HFFc6 (cell line): ENCODE measurements at regions not wholly inside any gene's neighbourhood (a gene's known extent, or its start where the extent isn't known, plus 50 kb on each side); places are given as distances from the start of the nearest gene placed in this dataset.

Source experiments
- DNase-seq: peaks from one replicate; pipeline ENCODE4 v3.0.0-alpha.2; 2018
- H3K27ac Mint-ChIP-seq: 2 replicates; pipeline ENCODE4 v1.8.0; 2020; ENCODE audit warnings: mild to moderate bottlenecking, mixed read lengths
- H3K27me3 Mint-ChIP-seq: 2 replicates; pipeline ENCODE4 v1.8.0; 2021; ENCODE audit warnings: mild to moderate bottlenecking, moderate library complexity, mixed read lengths; ENCODE audit not compliant: insufficient read depth
- H3K36me3 Mint-ChIP-seq: 2 replicates; pipeline ENCODE4 v1.8.0; 2021; ENCODE audit warnings: low read depth, mixed read lengths
- H3K4me1 Mint-ChIP-seq: 2 replicates; pipeline ENCODE4 v1.8.0; 2020; ENCODE audit warnings: low read depth, mixed read lengths
- H3K4me3 Mint-ChIP-seq: 2 replicates; pipeline ENCODE4 v1.8.0; 2020; ENCODE audit warnings: mild to moderate bottlenecking, moderate library complexity, mixed read lengths
- H3K9me3 Mint-ChIP-seq: 2 replicates; pipeline ENCODE4 v1.8.0; 2020; ENCODE audit warnings: mild to moderate bottlenecking, mixed read lengths
- TF ChIP-seq, protein P1 (sequence below): fragments of 200-600 bp; sonication (generic); IDR thresholded peaks from 2 replicates; pipeline ENCODE4 v1.5.0; 2021; ENCODE audit warnings: antibody characterized with exemption, mild to moderate bottlenecking

DNA sequence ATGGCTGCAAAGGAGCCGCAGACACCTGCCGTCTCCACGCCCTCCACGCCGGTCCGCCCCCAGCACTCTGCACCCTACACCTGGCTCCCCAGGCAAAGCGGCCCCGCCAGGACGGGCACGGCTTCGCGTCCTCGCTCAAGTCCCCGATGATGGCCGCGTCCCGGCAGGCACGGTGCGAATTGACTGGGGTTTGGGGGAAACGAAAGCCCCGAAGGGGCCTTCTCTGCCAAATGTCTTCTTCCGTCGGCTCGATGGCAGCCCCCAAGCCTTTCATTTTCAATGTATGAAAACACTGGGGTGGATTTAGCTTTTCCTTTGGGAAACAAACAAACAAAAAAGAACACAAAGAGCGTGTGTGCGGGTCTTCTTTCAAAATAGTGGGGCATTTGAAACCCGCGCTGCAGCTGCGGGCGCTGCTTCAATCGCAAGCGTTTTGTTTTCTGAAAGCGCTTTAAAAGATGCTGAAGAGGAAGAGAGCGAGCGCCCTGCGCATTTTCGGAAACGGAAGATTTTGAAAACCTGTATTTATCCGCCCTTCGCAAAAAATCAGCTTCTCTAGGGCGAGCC, 160.0 kb downstream of the RMI1 start:
- Mint-ChIP-seq H3K4me3 (peak overlapping the region; percentile 66), H3K27me3 (peaks cover 13% of the 10 kb centered on the region), H3K4me1 (peaks cover 27% of the 10 kb centered on the region), H3K27ac (no peak overlapping the region), H3K36me3 (no peaks in the 10 kb centered on the region), H3K9me3 (no peaks in the 10 kb centered on the region)
- TF ChIP-seq, protein P1, sequence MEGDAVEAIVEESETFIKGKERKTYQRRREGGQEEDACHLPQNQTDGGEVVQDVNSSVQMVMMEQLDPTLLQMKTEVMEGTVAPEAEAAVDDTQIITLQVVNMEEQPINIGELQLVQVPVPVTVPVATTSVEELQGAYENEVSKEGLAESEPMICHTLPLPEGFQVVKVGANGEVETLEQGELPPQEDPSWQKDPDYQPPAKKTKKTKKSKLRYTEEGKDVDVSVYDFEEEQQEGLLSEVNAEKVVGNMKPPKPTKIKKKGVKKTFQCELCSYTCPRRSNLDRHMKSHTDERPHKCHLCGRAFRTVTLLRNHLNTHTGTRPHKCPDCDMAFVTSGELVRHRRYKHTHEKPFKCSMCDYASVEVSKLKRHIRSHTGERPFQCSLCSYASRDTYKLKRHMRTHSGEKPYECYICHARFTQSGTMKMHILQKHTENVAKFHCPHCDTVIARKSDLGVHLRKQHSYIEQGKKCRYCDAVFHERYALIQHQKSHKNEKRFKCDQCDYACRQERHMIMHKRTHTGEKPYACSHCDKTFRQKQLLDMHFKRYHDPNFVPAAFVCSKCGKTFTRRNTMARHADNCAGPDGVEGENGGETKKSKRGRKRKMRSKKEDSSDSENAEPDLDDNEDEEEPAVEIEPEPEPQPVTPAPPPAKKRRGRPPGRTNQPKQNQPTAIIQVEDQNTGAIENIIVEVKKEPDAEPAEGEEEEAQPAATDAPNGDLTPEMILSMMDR, result no peak
- DNase-seq, result no peak

DNA sequence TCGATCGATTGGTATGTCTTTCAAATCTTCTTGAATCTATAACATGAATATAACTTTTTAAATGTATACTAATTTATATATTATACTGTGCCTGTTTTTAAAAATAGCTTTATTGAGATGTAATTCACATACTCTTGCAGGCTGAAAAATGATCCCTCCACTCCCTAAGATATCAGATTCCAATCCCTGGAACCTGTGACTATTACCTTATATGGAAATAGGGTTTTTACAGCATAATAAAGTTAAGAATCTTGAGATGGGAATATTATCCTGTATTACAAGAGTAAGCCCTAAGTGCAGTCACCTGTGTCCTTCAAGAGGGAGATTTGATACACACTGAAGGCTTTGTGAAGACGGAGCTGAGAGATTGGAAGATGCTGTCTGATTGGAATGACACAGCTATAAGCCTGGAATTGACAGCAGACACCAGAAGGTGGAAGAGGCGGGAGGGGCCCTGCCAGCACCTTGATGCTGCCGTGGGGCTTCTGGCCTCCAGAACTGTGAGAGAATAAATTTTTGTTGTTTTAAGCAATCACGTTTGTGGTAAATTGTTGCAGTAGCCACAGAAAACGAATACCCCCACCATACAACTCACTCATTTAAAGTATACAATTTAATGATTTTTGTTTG, 161.3 kb downstream of the RMI1 start:
- DNase-seq, result no peak
- no peaks in the 10 kb centered on the region for H3K36me3 Mint-ChIP-seq
- TF ChIP-seq, protein P1, result no peak
- no peak overlapping the region for H3K4me3 Mint-ChIP-seq
- H3K27ac Mint-ChIP-seq, result no peak overlapping the region
- H3K9me3 Mint-ChIP-seq, result no peaks in the 10 kb centered on the region
- H3K27me3 Mint-ChIP-seq, result peaks cover 13% of the 10 kb centered on the region
- H3K4me1 Mint-ChIP-seq, result peaks cover 26% of the 10 kb centered on the region

DNA sequence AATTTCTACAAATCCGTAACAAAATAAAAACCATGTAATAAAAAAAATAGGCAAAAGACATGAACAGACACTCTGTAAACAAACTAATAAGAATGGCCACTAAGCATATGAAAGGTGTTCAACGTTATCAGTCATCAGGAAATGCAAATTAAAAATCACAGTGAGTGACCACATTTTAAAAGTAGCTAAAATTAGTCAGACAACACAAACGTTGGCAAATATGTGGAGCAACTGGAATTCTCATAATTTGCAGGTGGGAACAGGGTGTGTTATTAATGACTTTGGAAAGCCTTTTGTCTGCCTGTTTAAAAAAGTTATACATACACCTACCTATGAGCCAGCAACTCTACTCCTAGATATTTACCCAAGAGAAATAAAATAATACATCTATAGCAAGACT, 164.4 kb downstream of the RMI1 start:
- Mint-ChIP-seq H3K4me3 (no peak overlapping the region), H3K4me1 (peaks cover 28% of the 10 kb centered on the region), H3K36me3 (no peaks in the 10 kb centered on the region), H3K27me3 (peaks cover 4% of the 10 kb centered on the region), H3K27ac (no peak overlapping the region), H3K9me3 (no peaks in the 10 kb centered on the region)
- TF ChIP-seq, protein P1, result no peak
- no peak for DNase-seq

DNA sequence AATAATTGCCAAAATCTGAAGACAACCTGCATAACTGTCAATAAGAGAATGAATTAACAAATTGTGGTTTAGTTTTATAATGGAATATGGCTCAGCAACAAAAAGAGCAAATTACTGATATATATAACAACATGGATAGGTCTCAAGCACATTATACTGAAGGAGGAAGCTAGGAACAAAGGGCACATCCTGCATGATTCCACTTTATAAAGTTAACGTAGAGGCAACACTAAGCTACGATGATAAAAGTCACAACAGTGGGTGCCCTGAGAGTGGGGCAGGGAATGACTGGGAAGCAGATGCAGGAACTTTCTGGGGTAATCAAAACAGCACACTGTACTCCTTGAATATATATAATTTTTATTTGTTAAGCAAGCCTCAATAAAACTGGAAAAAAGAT, 165.2 kb downstream of the RMI1 start:
- Mint-ChIP-seq H3K9me3 (no peaks in the 10 kb centered on the region), H3K4me1 (peaks cover 26% of the 10 kb centered on the region), H3K4me3 (no peak overlapping the region), H3K27me3 (peaks cover 2% of the 10 kb centered on the region), H3K36me3 (no peaks in the 10 kb centered on the region), H3K27ac (no peak overlapping the region)
- TF ChIP-seq, protein P1, result no peak
- DNase-seq, result no peak

DNA sequence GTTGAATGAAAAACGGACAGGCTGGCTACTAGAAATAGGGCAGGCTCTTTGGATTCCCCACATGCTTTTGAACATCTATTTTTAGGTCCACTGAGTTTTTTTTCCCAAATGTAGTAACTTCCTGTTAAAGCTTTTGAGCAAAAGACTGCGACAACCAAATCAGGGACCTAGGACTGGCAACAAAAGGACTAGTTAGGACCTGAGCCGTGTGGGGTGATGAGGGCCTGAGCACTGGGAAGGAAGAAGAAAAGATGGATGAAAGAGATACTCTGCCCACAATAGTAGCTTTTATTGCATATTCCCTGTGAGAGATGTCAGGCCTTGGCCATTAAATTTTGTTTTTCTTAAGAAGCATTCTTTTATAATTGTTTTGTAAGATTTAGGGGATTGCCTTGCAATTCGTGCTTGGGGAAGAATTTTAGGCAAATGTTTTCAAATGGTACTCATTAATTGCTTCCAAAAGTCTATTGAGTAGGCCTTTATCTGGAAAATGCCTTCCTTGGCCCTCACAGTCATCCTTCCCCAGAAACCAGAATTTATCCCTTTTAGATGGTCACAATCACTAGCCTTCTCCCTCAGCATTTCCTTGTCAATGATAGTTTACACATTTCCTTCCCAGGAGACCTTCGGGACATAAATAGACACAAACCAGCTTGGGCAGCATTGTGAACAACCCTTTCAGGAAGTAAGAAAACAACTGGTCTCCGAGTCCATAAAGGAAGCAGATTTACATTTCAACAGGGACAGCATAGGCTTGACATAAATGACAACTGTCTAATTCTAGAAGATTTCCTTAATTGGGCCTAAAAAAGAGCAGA, 166.5 kb downstream of the RMI1 start:
- H3K4me1 Mint-ChIP-seq, result peaks cover 25% of the 10 kb centered on the region
- peak overlapping the region; percentile 94 for H3K27ac Mint-ChIP-seq
- peak; percentile 50 for DNase-seq
- TF ChIP-seq, protein P1, result no peak
- H3K36me3 Mint-ChIP-seq, result no peaks in the 10 kb centered on the region
- H3K27me3 Mint-ChIP-seq, result no peaks in the 10 kb centered on the region; the same call in none of the 2 replicates
- H3K9me3 Mint-ChIP-seq, result no peaks in the 10 kb centered on the region
- H3K4me3 Mint-ChIP-seq, result peak overlapping the region; percentile 9; the same call in 1 of the 2 replicates
